ENCODE measurements at regions not wholly inside any gene's neighbourhood (a gene's known extent, or its start where the extent isn't known, plus 50 kb on each side); places are given as distances from the start of the nearest gene placed in this dataset.

DNA sequence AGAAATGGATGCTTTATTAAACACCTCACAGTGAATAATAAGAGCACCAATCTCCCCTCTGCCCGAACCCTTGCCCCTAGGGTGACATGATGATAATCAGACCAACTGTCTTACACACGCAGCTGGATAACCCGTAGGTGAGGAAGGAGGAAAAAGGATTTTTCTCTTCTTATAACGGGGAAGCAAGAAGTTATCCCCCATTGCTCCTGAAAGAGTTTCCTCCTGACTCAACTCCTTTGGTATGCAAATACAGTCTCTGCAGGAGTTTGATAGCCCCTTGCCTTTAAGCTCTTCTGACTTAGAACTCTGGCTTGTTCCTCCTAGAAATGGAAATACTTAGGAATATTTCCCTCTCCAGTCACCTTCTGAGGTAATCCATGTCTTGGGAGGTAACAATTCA is 455.8 kb downstream of the TMEM135 start:
- no peak overlapping the region for H3K4me3 ChIP-seq (ENCODE audit: low read depth, low read length)
- no peak for TF ChIP-seq CTCF (IDR thresholded peaks at IDR 0.05; ENCODE audit: low read depth, low read length, missing control alignments)
- DNase-seq (ENCODE audit: low read depth), result no peak

GRCh38 chr11:87491381-87491780 is 453.6 kb downstream of the TMEM135 start:
- no peak overlapping the region for H3K4me3 ChIP-seq (ENCODE audit: low read depth, low read length)

DNA sequence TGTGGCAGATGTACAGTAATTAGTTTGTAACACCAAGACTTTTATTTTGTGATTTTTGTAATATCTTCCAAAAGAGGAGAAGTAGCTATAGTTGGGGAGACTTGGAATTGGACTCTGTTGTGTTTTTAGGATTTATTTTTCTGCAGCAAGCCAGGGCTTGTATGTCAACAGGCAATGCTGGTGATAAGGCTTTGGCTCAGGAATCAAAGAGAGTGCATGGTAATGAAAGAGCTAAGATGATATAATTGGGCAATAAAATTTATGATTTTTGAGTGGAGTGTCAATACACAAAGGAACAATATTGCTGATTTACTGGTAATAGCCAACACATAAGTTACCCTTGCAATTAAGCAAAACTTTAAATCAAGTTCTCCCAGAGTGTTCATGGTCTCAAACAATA is 452.9 kb downstream of the TMEM135 start:
- TF ChIP-seq CTCF (IDR thresholded peaks at IDR 0.05; ENCODE audit: low read depth, low read length, missing control alignments), result no peak
- H3K4me3 ChIP-seq (ENCODE audit: low read depth, low read length), result no peak overlapping the region
- DNase-seq (ENCODE audit: low read depth), result no peak

More at GRCh38 chr11:87491381-87491780, 453.6 kb downstream of the TMEM135 start:
- no peak for TF ChIP-seq CTCF (IDR thresholded peaks at IDR 0.05; ENCODE audit: low read depth, low read length, missing control alignments)
- no peak for DNase-seq (ENCODE audit: low read depth)

DNA sequence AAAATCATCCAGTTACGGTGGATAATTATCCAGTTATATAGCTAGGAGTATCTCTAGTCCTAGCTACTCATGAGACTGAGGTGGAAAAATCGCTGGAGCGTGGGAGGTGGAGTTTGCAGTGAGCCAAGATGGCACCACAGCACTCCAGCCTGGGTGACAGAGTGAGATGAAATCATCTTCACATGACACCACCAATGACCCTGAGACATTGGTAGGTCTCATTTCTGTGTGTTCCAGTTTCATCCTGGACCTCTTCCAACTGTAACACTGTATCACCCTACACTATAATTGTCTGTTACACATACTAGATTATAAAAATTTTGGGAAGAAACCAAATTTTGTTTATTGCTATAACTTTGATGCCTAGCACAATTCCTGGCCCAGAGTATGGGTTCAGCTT is 446.8 kb downstream of the TMEM135 start:
- TF ChIP-seq CTCF (IDR thresholded peaks at IDR 0.05; ENCODE audit: low read depth, low read length, missing control alignments), result no peak

GRCh38 chr11:87477321-87477720 is 439.6 kb downstream of the TMEM135 start:
- TF ChIP-seq CTCF (IDR thresholded peaks at IDR 0.05; ENCODE audit: low read depth, low read length, missing control alignments), result no peak
- DNase-seq (ENCODE audit: low read depth), result no peak

More for the DNA sequence above, 446.8 kb downstream of the TMEM135 start:
- H3K4me3 ChIP-seq (ENCODE audit: low read depth, low read length), result no peak overlapping the region
- DNase-seq (ENCODE audit: low read depth), result no peak

GRCh38 chr11:87473174-87473573 is 435.4 kb downstream of the TMEM135 start:
- no peak for DNase-seq (ENCODE audit: low read depth)
- no peak for TF ChIP-seq CTCF (IDR thresholded peaks at IDR 0.05; ENCODE audit: low read depth, low read length, missing control alignments)
- no peak overlapping the region for H3K4me3 ChIP-seq (ENCODE audit: low read depth, low read length)

More at GRCh38 chr11:87477321-87477720, 439.6 kb downstream of the TMEM135 start:
- no peak overlapping the region for H3K4me3 ChIP-seq (ENCODE audit: low read depth, low read length)

DNA sequence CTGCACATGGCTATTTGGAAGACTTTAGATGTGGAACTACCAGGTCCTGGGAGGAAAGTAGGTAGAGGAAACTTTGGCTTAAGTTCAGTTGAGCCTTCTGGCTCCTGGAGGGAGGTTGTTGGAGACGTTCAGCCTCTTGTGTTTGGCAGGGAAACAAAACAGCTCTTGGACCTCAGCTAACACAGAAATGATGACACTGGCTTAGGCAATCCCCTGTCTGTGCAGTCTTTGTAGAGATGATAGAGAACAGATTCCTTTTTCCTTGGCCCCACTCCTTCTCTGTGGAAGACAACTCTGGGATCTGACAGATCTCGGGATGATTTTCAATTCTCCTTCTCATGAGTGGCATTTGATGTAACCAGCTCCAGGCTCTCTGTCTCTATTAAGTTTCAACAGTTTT is 428.5 kb downstream of the TMEM135 start:
- H3K4me3 ChIP-seq (ENCODE audit: low read depth, low read length), result no peak overlapping the region
- no peak for TF ChIP-seq CTCF (IDR thresholded peaks at IDR 0.05; ENCODE audit: low read depth, low read length, missing control alignments)
- no peak for DNase-seq (ENCODE audit: low read depth)
